ENCODE measurements at regions not wholly inside any gene's neighbourhood (a gene's known extent, or its start where the extent isn't known, plus 50 kb on each side); places are given as distances from the start of the nearest gene placed in this dataset.

GRCh38 chr7:69398986-69399385 lies 199.3 kb upstream of the AUTS2 start:
- TF ChIP-seq CTCF (IDR thresholded peaks at IDR 0.05) (no peak), POLR2A (IDR thresholded peaks at IDR 0.05) (no peak)
